Panc1 (cell line): ENCODE measurements at regions not wholly inside any gene's neighbourhood (a gene's known extent, or its start where the extent isn't known, plus 50 kb on each side); places are given as distances from the start of the nearest gene placed in this dataset.

ENCODE experiments used
- ATAC-seq: fragments of 200-7000 bp; cut with Tn5 transposase; 2 replicates; pipeline ENCODE4 v1.9.1; 2020; ENCODE audit warnings: mild to moderate bottlenecking, moderate library complexity
- BruUV-seq: library from RNA; stranded (reverse); fragments of 400-500 nt; replicated peaks from 2 replicates; lab custom pipeline; 2021; lab: Mats Ljungman, UMichigan
- CTCF ChIA-PET: fragments of 300-600 bp; sonication (Branson Sonifier 250); formaldehyde crosslinking; loops from one replicate; lab custom pipeline; 2022; ENCODE audit warnings: antibody characterized with exemption; lab: Charles Lee
- POLR2A ChIA-PET: fragments of 300-600 bp; sonication (Branson Sonifier 250); formaldehyde crosslinking; loops from one replicate; lab custom pipeline; 2022; ENCODE audit warnings: antibody characterized with exemption; lab: Charles Lee
- DNase-seq: peaks from one replicate; pipeline ENCODE4 v3.0.0-alpha.2; 2010; ENCODE audit warnings: low read depth, low spot score
- H3K27ac ChIP-seq: 2 replicates; pipeline ENCODE4 v1.5.1; 2011; ENCODE audit warnings: mild to moderate bottlenecking, low read length, inconsistent platforms
- H3K27me3 ChIP-seq: fragments of 200-500 bp; sonication (Bioruptor generic); 2 replicates; pipeline ENCODE4 v1.6.0; 2014; ENCODE audit warnings: low read length, inconsistent platforms; ENCODE audit not compliant: control insufficient read depth, insufficient read depth
- H3K36me3 ChIP-seq: fragments of 200-500 bp; sonication (Bioruptor generic); 2 replicates; pipeline ENCODE4 v1.5.1; 2014; ENCODE audit warnings: inconsistent platforms, mild to moderate bottlenecking, low read length, moderate library complexity; ENCODE audit not compliant: control insufficient read depth, insufficient read depth
- H3K4me1 ChIP-seq: 2 replicates; pipeline ENCODE4 v1.5.1; 2011; ENCODE audit warnings: inconsistent platforms, mild to moderate bottlenecking, low read length, moderate library complexity; ENCODE audit not compliant: control insufficient read depth, insufficient read depth
- H3K4me3 ChIP-seq, 2 experiments: 2 replicates each; pipeline ENCODE4 v1.5.1; 2011 to 2012; ENCODE audit warnings: low read depth in 2 of 2, low read length in 2 of 2, mild to moderate bottlenecking in 2 of 2, inconsistent platforms in 1 of 2, moderate library complexity in 1 of 2
- H3K9me3 ChIP-seq: fragments of 200-500 bp; sonication (Bioruptor generic); 2 replicates; pipeline ENCODE4 v1.5.1; 2014; ENCODE audit warnings: low read depth, mild to moderate bottlenecking, inconsistent platforms, low read length, moderate library complexity; ENCODE audit not compliant: control insufficient read depth, insufficient read depth
- POLR2AphosphoS5 ChIP-seq: IDR thresholded peaks from 2 replicates; pipeline ENCODE4 v1.6.1; 2012; ENCODE audit warnings: mild to moderate bottlenecking, low read depth, low read length, moderate library complexity
- REST ChIP-seq, 2 experiments: IDR thresholded peaks; 2 replicates each; pipeline ENCODE4 v1.6.1; 2011 to 2012; ENCODE audit warnings: low read depth in 2 of 2, control low read depth in 1 of 2, low read length in 1 of 2, mild to moderate bottlenecking in 1 of 2, moderate library complexity in 1 of 2; ENCODE audit not compliant: insufficient read depth in 1 of 2
- SIN3A ChIP-seq: IDR thresholded peaks from 2 replicates; pipeline ENCODE4 v1.6.1; 2012; ENCODE audit warnings: low read depth, mild to moderate bottlenecking, low read length, moderate library complexity, borderline replicate concordance; ENCODE audit not compliant: insufficient read depth
- TCF7L2 ChIP-seq: IDR thresholded peaks from 2 replicates; pipeline ENCODE4 v1.6.1; 2011; ENCODE audit warnings: mild to moderate bottlenecking, low read depth, low read length, inconsistent platforms
- in situ Hi-C: cut with HindIII; loops from 2 replicates; pipeline ENCODE4 v1.10.0; 2016; ENCODE audit warnings: low sequenced_read_pairs, low pct_unique_long_range_greater_than_20kb
- intact Hi-C: fragments of 100-400 bp; cut with micrococcal nuclease; formaldehyde crosslinking; loops from one replicate; pipeline ENCODE4 v1.10.0; 2022; ENCODE audit not compliant: unreplicated experiment
- TF ChIP-seq, protein P1 (sequence below): fragments of 450-650 bp; IDR thresholded peaks from 2 replicates; pipeline ENCODE4 v1.5.1; 2017; ENCODE audit warnings: mild to moderate bottlenecking

DNA sequence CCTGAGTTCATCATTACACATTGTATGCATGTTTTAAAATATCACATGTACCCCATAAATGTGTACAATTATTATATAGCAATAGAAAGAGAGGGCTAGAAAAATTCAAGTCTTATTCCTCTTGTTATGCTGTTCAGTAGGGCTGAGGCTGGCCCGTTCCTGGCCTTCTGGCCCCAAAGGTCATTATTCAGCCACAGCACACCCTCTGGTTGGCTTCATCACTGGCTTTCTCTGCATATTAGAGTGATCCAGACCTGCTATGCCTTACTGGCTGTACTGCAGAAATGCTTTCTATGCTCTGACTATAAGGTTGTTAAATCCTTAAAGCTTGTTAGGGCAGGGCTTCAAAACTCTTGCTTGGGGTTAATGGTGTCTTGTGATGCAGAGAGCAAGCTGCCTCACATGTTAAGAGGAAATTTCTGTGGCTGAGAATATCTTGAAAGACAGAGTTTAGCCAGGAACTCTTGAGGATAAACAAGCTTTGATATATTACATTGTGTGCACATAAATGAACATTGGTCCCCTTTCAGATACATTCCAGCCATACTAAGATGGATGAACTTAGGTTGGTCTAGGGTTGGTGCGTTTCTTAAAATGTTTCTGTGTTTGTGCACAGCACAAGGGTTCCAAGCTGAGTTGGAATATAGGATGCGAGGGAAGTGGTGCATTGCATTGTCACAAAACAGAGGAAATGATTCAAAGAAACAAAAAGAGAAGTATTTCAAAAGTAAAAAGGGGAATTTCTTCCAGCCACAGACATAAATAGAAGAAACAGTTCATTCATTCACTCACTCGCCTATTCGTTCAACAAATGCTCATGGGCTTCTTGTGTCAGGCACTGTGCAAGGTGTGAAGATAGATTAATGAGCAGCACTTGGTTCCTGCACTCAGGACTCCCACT is 61.6 kb upstream of the WDR11 start:
- intact Hi-C loops: no loop called here
- H3K27me3 ChIP-seq: 0 out of 2 replicates have a peak, but pooled peaks cover 5% of the 10 kb centered on the region
- H3K36me3 ChIP-seq: no peaks in the 10 kb centered on the region
- ChIA-PET CTCF (no interaction called here), POLR2A (interaction anchor here (0.5 kb wide), 1 partner anchor 42 kb away, joined by 3 read pairs; no protein-coding TSS in a partner anchor)
- BruUV-seq: no TSS peak
- TF ChIP-seq POLR2AphosphoS5 (no peak), REST (IDR thresholded peaks at IDR 0.05; ENCODE audit: insufficient read depth in 1 of 2, low read depth in 2 of 2, low read length in 1 of 2) (no peak), SIN3A (no peak), TCF7L2 (no peak)
- TF ChIP-seq, protein P1, sequence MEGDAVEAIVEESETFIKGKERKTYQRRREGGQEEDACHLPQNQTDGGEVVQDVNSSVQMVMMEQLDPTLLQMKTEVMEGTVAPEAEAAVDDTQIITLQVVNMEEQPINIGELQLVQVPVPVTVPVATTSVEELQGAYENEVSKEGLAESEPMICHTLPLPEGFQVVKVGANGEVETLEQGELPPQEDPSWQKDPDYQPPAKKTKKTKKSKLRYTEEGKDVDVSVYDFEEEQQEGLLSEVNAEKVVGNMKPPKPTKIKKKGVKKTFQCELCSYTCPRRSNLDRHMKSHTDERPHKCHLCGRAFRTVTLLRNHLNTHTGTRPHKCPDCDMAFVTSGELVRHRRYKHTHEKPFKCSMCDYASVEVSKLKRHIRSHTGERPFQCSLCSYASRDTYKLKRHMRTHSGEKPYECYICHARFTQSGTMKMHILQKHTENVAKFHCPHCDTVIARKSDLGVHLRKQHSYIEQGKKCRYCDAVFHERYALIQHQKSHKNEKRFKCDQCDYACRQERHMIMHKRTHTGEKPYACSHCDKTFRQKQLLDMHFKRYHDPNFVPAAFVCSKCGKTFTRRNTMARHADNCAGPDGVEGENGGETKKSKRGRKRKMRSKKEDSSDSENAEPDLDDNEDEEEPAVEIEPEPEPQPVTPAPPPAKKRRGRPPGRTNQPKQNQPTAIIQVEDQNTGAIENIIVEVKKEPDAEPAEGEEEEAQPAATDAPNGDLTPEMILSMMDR: no peak
- no peaks in the 10 kb centered on the region for H3K9me3 ChIP-seq
- in situ Hi-C loops: no loop called here
- H3K4me3 ChIP-seq: no peak overlapping the region
- H3K4me1 ChIP-seq: no peaks in the 10 kb centered on the region
- no peak for DNase-seq
- H3K27ac ChIP-seq: no peak overlapping the region
- ATAC-seq: no peak

- DNase-seq: no peak
- no peaks in the 10 kb centered on the region for H3K9me3 ChIP-seq
These were observed 59.8 kb upstream of the WDR11 start for GRCh38 chr10:120791316-120791715.

GRCh38 chr10:120793088-120793487 is 58.1 kb upstream of the WDR11 start:
- Histone ChIP-seq H3K27ac (no peak overlapping the region), H3K36me3 (no peaks in the 10 kb centered on the region), H3K9me3 (no peaks in the 10 kb centered on the region), H3K4me1 (no peaks in the 10 kb centered on the region), H3K4me3 (no peak overlapping the region), H3K27me3 (0 out of 2 replicates have a peak, but pooled peaks cover 6% of the 10 kb centered on the region)
- no TSS peak for BruUV-seq
- DNase-seq: no peak
- in situ Hi-C loops (no loop called here), intact Hi-C loops (no loop called here)
- CTCF ChIA-PET: no interaction called here
- ATAC-seq: no peak
- POLR2A ChIA-PET: no interaction called here
- TF ChIP-seq REST (IDR thresholded peaks at IDR 0.05; ENCODE audit: insufficient read depth in 1 of 2, low read depth in 2 of 2, low read length in 1 of 2) (no peak), TCF7L2 (no peak), SIN3A (no peak), POLR2AphosphoS5 (no peak)
- TF ChIP-seq, protein P1: no peak

More at GRCh38 chr10:120791316-120791715, 59.8 kb upstream of the WDR11 start:
- BruUV-seq: no TSS peak
- ATAC-seq: no peak
- ChIA-PET CTCF (interaction anchor here (0.5 kb wide), 1 partner anchor 78 kb away, joined by 4 read pairs; no protein-coding TSS in a partner anchor), POLR2A (no interaction called here)
- intact Hi-C loops (no loop called here), in situ Hi-C loops (no loop called here)
- Histone ChIP-seq H3K27me3 (0 out of 2 replicates have a peak, but pooled peaks cover 5% of the 10 kb centered on the region), H3K36me3 (no peaks in the 10 kb centered on the region), H3K27ac (no peak overlapping the region), H3K4me3 (no peak overlapping the region), H3K4me1 (no peaks in the 10 kb centered on the region)
- TF ChIP-seq SIN3A: no peak
